ENCODE measurements at regions not wholly inside any gene's neighbourhood (a gene's known extent, or its start where the extent isn't known, plus 50 kb on each side); places are given as distances from the start of the nearest gene placed in this dataset.
A peak's percentile ranks its signal among the peaks of the same experiment; 100 is the strongest.

- Histone ChIP-seq H3K27me3 (ENCODE audit: control insufficient read depth, insufficient read depth, low read length) (peaks cover 6% of the 10 kb centered on the region; the same call in 1 of the 2 replicates), H3K36me3 (ENCODE audit: control insufficient read depth, insufficient read depth, low read length) (no peaks in the 10 kb centered on the region), H3K4me3 (ENCODE audit: low read depth, low read length) (no peak overlapping the region)
- ChIA-PET CTCF (no interaction called here), POLR2A (no interaction called here)
- no peak for DNase-seq (ENCODE audit: low read depth)
- no peak for TF ChIP-seq CTCF (IDR thresholded peaks at IDR 0.05; ENCODE audit: insufficient read depth, low read depth, low read length)
These were observed 197.4 kb downstream of the UQCRFS1 start for GRCh38 chr19:29015569-29015968.

GRCh38 chr19:29014857-29015436 is 198.0 kb downstream of the UQCRFS1 start:
- POLR2A ChIA-PET: no interaction called here
- Histone ChIP-seq H3K27me3 (ENCODE audit: control insufficient read depth, insufficient read depth, low read length) (peaks cover 5% of the 10 kb centered on the region; the same call in 1 of the 2 replicates), H3K4me3 (ENCODE audit: low read depth, low read length) (no peak overlapping the region), H3K36me3 (ENCODE audit: control insufficient read depth, insufficient read depth, low read length) (no peaks in the 10 kb centered on the region)
- CTCF ChIA-PET: no interaction called here
- no peak for DNase-seq (ENCODE audit: low read depth)
- TF ChIP-seq CTCF (IDR thresholded peaks at IDR 0.05; ENCODE audit: insufficient read depth, low read depth, low read length): 0 out of 2 replicates have a peak, but pooled peaks have one; percentile 5

DNA sequence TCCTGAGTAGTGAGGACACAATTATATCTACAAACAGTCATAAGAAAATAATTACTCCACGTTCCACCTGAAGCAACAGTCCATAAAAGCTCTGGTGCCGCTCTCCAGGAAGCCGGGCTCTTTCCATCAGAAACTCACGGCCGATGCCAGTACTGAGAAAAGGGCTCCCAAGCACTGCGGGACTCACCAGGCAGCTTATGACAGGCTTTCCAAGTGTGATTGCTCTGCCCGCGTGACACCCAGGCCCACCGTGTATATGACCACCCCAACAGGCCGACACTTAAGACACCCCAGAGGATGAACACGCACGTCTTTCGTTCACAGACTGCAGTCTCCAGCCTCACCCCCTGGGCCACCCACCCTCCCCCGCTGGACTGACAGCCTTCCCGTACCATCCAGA is 199.0 kb downstream of the UQCRFS1 start:
- CTCF ChIA-PET: interaction anchor here (0.9 to 1.2 kb wide), 2 partner anchors 15 to 23 kb away, joined by 3 read pairs; no protein-coding TSS in a partner anchor
- no peaks in the 10 kb centered on the region for H3K36me3 ChIP-seq (ENCODE audit: control insufficient read depth, insufficient read depth, low read length)
- POLR2A ChIA-PET: no interaction called here
- H3K27me3 ChIP-seq (ENCODE audit: control insufficient read depth, insufficient read depth, low read length): peaks cover 5% of the 10 kb centered on the region; the same call in 1 of the 2 replicates
- no peak for DNase-seq (ENCODE audit: low read depth)
- no peak overlapping the region for H3K4me3 ChIP-seq (ENCODE audit: low read depth, low read length)
- TF ChIP-seq CTCF (IDR thresholded peaks at IDR 0.05; ENCODE audit: insufficient read depth, low read depth, low read length): no peak

GRCh38 chr19:29013325-29013724 is 199.6 kb downstream of the UQCRFS1 start:
- TF ChIP-seq CTCF (IDR thresholded peaks at IDR 0.05; ENCODE audit: insufficient read depth, low read depth, low read length): no peak
- Histone ChIP-seq H3K4me3 (ENCODE audit: low read depth, low read length) (no peak overlapping the region), H3K27me3 (ENCODE audit: control insufficient read depth, insufficient read depth, low read length) (peaks cover 5% of the 10 kb centered on the region; the same call in 1 of the 2 replicates), H3K36me3 (ENCODE audit: control insufficient read depth, insufficient read depth, low read length) (no peaks in the 10 kb centered on the region)
- no peak for DNase-seq (ENCODE audit: low read depth)
- POLR2A ChIA-PET: no interaction called here
- CTCF ChIA-PET: interaction anchor here (1.0 to 1.2 kb wide), 2 partner anchors 13 to 22 kb away, joined by 3 read pairs; no protein-coding TSS in a partner anchor

DNA sequence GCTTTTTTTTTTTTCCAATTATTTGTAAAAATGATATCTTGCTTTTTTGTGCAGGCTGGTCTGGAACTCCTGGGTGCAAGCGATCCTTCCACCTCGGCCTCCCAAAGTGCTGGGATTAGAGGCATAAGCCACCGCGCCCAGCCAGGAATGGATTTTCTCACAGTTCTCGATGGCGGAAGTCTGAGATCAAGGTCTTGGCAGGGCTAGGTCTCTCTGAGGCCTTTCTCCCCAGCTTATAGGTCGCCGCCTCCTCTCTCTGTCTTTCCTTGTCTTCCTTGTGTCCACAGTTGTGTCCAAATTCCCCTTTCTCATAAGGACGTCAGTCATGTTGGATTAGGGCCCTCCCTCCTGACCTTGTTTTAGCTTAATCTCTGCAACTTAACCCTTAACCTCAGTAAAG is 200.5 kb downstream of the UQCRFS1 start:
- Histone ChIP-seq H3K4me3 (ENCODE audit: low read depth, low read length) (no peak overlapping the region), H3K27me3 (ENCODE audit: control insufficient read depth, insufficient read depth, low read length) (peaks cover 4% of the 10 kb centered on the region; the same call in 1 of the 2 replicates), H3K36me3 (ENCODE audit: control insufficient read depth, insufficient read depth, low read length) (no peaks in the 10 kb centered on the region)
- no peak for DNase-seq (ENCODE audit: low read depth)
- ChIA-PET POLR2A (no interaction called here), CTCF (interaction anchor here (0.8 kb wide), 1 partner anchor 10 kb away, joined by 3 read pairs; no protein-coding TSS in a partner anchor)
- no peak for TF ChIP-seq CTCF (IDR thresholded peaks at IDR 0.05; ENCODE audit: insufficient read depth, low read depth, low read length)

All from BJ (cell line).